Astrocyte (in vitro differentiated cells and primary cell): ENCODE measurements at regions not wholly inside any gene's neighbourhood (a gene's known extent, or its start where the extent isn't known, plus 50 kb on each side); places are given as distances from the start of the nearest gene placed in this dataset.

Experiments
- EZH2 ChIP-seq: IDR thresholded peaks from 2 replicates; pipeline ENCODE4 v1.6.1; 2012; ENCODE audit warnings: mild to moderate bottlenecking, low read length, inconsistent platforms; ENCODE audit not compliant: insufficient read depth
- TF ChIP-seq, protein P1 (sequence below): IDR thresholded peaks from 2 replicates; pipeline ENCODE4 v1.5.1; 2011; ENCODE audit warnings: low read depth, mild to moderate bottlenecking, inconsistent platforms, low read length, moderate library complexity; ENCODE audit not compliant: insufficient read depth

DNA sequence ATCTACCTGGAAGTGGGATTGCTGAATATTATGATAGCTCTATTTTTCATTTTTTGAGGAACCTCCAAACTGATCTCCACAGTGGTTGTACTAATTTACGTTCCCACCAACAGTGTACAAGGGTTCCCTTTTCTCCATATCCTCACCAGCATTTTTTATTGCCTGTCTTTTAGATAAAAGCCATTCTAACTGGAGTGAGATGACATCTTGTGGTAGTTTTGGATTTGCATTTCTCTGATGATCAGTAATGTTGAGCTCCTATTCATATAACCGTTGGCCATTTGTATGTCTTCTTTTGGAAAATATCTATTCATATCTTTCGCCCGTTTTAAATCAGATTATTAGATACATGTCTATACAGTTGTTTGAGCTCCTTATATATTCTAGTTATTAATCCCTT is 101.8 kb downstream of the RASGEF1B start:
- TF ChIP-seq, protein P1, sequence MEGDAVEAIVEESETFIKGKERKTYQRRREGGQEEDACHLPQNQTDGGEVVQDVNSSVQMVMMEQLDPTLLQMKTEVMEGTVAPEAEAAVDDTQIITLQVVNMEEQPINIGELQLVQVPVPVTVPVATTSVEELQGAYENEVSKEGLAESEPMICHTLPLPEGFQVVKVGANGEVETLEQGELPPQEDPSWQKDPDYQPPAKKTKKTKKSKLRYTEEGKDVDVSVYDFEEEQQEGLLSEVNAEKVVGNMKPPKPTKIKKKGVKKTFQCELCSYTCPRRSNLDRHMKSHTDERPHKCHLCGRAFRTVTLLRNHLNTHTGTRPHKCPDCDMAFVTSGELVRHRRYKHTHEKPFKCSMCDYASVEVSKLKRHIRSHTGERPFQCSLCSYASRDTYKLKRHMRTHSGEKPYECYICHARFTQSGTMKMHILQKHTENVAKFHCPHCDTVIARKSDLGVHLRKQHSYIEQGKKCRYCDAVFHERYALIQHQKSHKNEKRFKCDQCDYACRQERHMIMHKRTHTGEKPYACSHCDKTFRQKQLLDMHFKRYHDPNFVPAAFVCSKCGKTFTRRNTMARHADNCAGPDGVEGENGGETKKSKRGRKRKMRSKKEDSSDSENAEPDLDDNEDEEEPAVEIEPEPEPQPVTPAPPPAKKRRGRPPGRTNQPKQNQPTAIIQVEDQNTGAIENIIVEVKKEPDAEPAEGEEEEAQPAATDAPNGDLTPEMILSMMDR = no peak
- no peak for TF ChIP-seq EZH2
